ENCODE measurements at regions not wholly inside any gene's neighbourhood (a gene's known extent, or its start where the extent isn't known, plus 50 kb on each side); places are given as distances from the start of the nearest gene placed in this dataset.

GRCh38 chr13:31528176-31528575 is 211.2 kb upstream of the RXFP2 start:
- no peak for TF ChIP-seq CTCF (IDR thresholded peaks at IDR 0.05; ENCODE audit: extremely low read depth in 1 of 2, insufficient read depth in 1 of 2, low read depth in 1 of 2, low read length in 2 of 2)
- TF ChIP-seq POLR2AphosphoS5 (IDR thresholded peaks at IDR 0.05; ENCODE audit: insufficient read depth, low read depth, low read length) = no peak
- TF ChIP-seq POLR2A (IDR thresholded peaks at IDR 0.05; ENCODE audit: low read depth, low read length) = no peak
- no peak for TF ChIP-seq JUN (IDR thresholded peaks at IDR 0.05; ENCODE audit: borderline replicate concordance, insufficient read depth, insufficient read length, low read depth)
- no peak for TF ChIP-seq EZH2 (IDR thresholded peaks at IDR 0.05; ENCODE audit: borderline replicate concordance, low read depth, low read length, severe bottlenecking)
- TF ChIP-seq MAX (IDR thresholded peaks at IDR 0.05; ENCODE audit: insufficient read depth, insufficient read length) = no peak
- TF ChIP-seq MYC (IDR thresholded peaks at IDR 0.05; ENCODE audit: low read depth, low read length) = no peak

All from endothelial cell of umbilical vein (primary cell).